HepG2 (cell line): ENCODE measurements at regions not wholly inside any gene's neighbourhood (a gene's known extent, or its start where the extent isn't known, plus 50 kb on each side); places are given as distances from the start of the nearest gene placed in this dataset.

ENCODE experiments used
- CBFB ChIP-seq: sonication (generic); formaldehyde crosslinking; IDR thresholded peaks from 2 replicates; pipeline ENCODE4 v1.4.0; 2020; ENCODE audit warnings: missing genetic modification reagents
- HDAC2 ChIP-seq: sonication (generic); formaldehyde crosslinking; IDR thresholded peaks from 2 replicates; pipeline ENCODE4 v1.4.0; 2020; ENCODE audit warnings: missing genetic modification reagents
- JUN ChIP-seq: sonication (generic); formaldehyde crosslinking; IDR thresholded peaks from 2 replicates; pipeline ENCODE4 v1.4.0; 2020; ENCODE audit warnings: mild to moderate bottlenecking, missing genetic modification reagents
- POLR2A ChIP-seq, 2 experiments: IDR thresholded peaks; 2 replicates each; pipeline ENCODE4 v1.6.1; 2011; ENCODE audit warnings: low read depth in 2 of 2, low read length in 2 of 2, mild to moderate bottlenecking in 1 of 2, moderate library complexity in 1 of 2; ENCODE audit not compliant: insufficient read depth in 1 of 2
- SMC3 ChIP-seq: IDR thresholded peaks from 2 replicates; pipeline ENCODE4 v1.6.1; 2011; ENCODE audit warnings: low read length, improper control_type of control experiment
- ZBTB33 ChIP-seq: sonication (generic); formaldehyde crosslinking; IDR thresholded peaks from 2 replicates; pipeline ENCODE4 v1.4.0; 2020; ENCODE audit warnings: missing genetic modification reagents
- ZFP41 ChIP-seq: sonication (generic); formaldehyde crosslinking; IDR thresholded peaks from 2 replicates; pipeline ENCODE4 v1.4.0; 2020; ENCODE audit warnings: mild to moderate bottlenecking, missing genetic modification reagents, borderline replicate concordance
- ZNF841 ChIP-seq: sonication (generic); formaldehyde crosslinking; IDR thresholded peaks from 2 replicates; pipeline ENCODE4 v1.8.1; 2023; ENCODE audit warnings: missing genetic modification reagents, borderline replicate concordance

- TF ChIP-seq ZBTB33 (CRISPR knock-in tag) (no peak), POLR2A (IDR thresholded peaks at IDR 0.05; ENCODE audit: insufficient read depth in 1 of 2, low read depth in 2 of 2, low read length in 2 of 2) (no peak), SMC3 (no peak), JUN (no peak), HDAC2 (CRISPR knock-in tag) (no peak), CBFB (CRISPR knock-in tag) (no peak), ZNF841 (CRISPR knock-in tag) (no peak), ZFP41 (CRISPR knock-in tag) (no peak)
Observed at GRCh38 chr12:59941461-59941860, 345.6 kb downstream of the SLC16A7 start.
